Activated T-helper 1 cell treated with anti-CD3 and anti-CD28 coated beads, Interleukin-2, amount 50 U/mL, for 16 hours (primary cell): ENCODE measurements at regions not wholly inside any gene's neighbourhood (a gene's known extent, or its start where the extent isn't known, plus 50 kb on each side); places are given as distances from the start of the nearest gene placed in this dataset.

Experiments
- DNase-seq, 2 donors: peaks; one replicate each; pipeline ENCODE4 v3.0.0-alpha.2; 2020; ENCODE audit warnings: low read depth in 1 of 2, low spot score in 1 of 2

DNA sequence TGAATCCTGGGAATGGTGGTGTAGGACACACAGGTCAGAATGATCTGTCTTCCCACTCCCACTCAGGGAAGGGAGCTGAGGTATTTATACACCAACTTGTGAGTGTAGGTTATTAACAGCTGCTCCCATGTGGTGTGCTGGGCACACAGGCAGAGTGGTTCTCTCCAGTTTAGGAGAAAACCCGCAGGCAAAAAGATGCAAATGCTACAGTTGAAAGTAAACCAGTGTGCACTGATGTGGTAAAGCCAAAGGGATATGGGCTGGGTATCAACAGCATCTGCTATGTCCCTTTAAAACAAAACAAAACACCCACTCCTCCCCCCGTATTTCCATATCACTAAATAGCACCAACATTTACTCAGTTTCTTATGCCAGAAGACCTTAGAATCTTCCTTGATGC, 75.4 kb upstream of the SYT13 start:
- DNase-seq, result no peak

GRCh38 chr11:45355706-45356041, 69.5 kb upstream of the SYT13 start:
- DNase-seq, result no peak

GRCh38 chr11:45354976-45355705, 69.0 kb upstream of the SYT13 start:
- peak; percentile 78 to 83 for DNase-seq

DNA sequence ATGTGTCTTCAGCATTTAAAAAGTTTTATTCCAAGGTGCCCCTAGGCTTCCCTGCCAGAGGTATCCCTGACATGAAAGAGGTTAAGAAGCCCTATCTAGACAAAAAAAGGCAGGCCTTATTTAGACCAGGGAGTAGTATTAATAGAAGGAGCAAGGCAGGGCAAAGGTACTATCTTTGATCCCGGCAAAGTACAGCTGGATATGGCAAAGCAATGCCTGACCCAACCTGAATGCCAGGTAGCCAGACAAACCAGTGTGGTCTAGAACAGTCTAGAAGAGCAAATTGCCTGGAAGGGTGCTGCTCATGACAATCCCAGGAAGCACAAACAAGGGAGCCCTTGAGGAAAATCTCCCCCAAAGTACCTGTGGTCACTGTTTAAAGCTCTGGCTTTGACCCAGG, 62.6 kb upstream of the SYT13 start:
- no peak for DNase-seq

GRCh38 chr11:45347348-45348082, 61.4 kb upstream of the SYT13 start:
- no peak for DNase-seq

DNA sequence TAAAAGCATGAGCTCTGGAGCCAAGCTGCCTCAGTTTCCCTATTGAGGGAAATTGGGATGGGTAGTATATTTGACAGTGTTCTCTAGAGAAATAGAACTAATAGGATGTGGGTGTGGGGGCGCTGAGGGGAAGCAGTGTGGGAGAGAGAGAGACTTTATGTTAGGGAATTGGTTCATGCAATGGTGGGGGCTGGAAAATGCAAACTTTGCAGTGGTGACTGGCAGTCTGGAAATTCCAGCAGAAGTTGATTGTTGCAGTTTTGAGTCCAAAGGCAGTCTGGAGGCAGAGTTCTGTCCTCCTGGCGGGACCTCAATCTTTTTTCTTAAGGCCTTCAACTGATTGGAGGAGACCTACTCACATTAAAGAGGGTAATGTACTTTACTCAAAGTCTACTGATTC, 59.4 kb upstream of the SYT13 start:
- DNase-seq, result no peak

GRCh38 chr11:45344028-45344427, 57.9 kb upstream of the SYT13 start:
- no peak for DNase-seq

- DNase-seq, result no peak
These were observed 57.3 kb upstream of the SYT13 start for GRCh38 chr11:45343444-45343843.

DNA sequence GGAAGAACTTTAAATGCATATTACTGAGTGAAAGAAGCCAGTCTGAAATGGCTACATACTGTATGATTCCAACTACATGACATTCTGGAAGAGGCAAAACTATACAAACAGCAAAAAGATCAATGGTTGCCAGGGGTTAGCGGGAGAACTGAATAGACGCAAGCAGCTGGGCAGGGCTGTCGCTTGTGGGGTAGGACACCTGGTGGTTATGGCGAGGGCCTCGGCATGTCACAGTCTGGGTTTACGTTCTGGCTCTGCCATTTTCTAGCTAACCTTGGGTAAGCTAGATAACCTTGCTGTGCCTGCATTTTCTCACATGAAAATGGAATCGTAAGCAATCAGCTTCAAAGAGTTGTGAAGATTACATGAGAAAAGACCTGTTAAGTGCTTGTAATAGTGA, 55.2 kb upstream of the SYT13 start:
- DNase-seq, result no peak

DNA sequence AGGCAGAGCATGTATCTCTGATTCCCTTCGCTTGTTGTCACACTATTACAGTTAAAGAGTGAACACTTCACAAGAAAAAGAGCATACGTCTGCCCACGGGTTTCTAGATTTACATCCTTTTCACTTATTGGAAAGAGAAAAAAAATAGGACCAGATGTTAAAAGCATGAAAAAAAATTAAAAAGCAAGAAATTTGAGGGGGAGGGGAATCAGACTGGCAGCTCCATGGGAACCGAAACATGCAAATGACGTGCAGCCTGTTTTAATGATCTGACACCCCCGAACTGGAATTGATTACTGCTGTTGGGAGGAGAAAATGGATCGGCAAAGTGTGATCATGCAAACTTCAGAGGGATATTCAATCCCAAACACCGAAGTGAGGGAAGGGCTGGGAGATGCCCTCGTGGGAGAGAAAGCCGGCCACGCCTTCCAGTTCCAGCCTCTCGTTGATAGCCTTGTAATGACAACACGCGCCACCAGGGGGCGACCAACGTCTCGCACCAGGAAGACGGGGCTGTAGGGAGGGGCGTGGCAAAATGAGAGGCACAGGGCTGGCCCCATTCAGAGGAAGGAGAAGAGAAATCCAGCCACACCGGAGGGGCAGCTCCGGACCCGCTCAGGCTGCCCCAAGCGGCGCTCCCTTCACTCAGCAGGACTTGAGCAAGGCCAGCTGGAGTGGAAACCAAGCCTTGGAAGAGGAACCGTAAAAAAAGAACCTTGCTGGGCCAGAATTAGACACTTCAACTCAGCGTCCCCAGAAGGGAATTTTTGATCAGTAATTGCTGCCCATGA, 53.8 kb upstream of the SYT13 start:
- DNase-seq, result peak; percentile 85 to 93

DNA sequence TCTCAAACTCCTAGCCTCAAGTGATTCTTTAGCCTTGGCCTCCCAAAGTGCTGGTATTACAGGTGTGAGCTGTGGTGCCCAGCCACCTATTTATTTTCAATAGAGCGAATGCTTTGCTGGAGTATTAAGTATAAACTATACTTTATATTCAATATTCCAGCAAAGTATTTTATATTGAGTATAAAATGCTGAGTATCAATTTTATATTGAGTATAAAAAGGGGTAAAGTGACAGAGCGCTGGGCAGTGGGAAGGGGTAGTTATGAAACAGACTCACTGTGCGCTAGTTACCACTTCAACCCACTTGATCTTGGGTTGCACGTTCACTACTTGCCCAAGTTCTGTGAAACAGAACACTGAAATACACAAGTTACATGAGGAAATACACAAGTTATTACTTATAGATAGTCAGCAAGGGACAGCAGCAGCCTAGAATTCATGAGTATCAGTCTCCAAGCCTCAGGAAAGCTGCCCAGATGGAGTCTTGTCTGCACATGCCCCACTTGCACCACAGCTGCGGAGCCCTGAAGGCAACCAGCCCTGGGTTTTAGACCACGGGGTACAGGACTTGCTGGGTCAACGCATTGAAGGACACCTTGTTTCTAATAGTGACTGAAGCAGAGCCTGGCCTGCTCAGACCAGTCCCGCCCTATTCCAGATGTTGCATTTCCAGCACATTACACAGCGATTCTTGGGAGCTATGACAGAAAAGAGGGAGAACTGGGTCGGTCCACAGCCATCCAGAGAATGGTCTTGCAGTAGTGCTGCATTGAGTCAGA, 51.6 kb upstream of the SYT13 start:
- no peak for DNase-seq

DNA sequence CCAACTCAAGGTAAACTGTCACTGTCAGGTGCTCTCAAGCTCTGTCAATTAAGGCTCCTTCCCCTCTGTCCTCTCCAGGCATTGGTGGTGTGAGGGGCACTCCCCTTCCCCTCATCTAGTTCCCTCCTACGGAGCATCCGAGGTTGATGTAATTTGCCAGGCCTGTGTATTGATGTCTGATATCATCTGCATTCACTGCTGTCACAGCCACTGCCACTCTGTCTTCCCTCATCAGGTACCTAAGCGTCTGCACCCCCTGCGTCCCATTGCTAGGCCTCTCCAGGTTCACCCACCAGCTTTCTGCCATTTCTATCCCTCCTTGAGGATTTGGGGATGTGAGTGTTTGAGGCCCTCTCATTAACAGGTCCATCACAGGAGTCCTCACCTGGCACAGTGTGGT, 50.0 kb upstream of the SYT13 start:
- no peak for DNase-seq
